ENCODE measurements at regions not wholly inside any gene's neighbourhood (a gene's known extent, or its start where the extent isn't known, plus 50 kb on each side); places are given as distances from the start of the nearest gene placed in this dataset.

DNA sequence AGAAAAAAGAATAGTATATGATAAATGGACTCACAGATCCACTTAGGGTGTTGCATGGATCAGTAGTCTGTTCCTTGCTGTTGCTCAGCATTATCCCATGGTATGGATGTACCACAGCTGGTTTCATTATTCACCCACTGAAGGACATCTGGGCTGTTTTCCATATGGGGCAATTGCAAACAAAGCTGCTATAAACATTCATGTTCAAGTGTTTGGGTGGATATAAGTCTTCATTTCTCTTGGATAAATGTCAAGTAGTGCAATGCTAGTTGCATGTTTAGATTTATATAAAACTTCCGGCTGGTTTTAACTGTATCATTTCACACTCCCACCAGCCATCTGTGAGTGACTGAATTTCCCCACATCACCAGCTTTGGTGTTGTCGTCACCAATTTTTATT lies 137.7 kb downstream of the ASB7 start:
- Histone ChIP-seq H3K9me3 (no peaks in the 10 kb centered on the region), H3K4me1 (no peaks in the 10 kb centered on the region), H3K27me3 (no peaks in the 10 kb centered on the region), H3K27ac (no peak overlapping the region), H3K36me3 (no peaks in the 10 kb centered on the region), H3K4me3 (no peak overlapping the region)
- DNase-seq = no peak
- WGBS, 2 donors = 66 to 71% methylated on average over 2 of the region's 2 CpGs
- intact Hi-C loops (cut with DNase I) = no loop called here
- no peak for TF ChIP-seq POLR2AphosphoS5 (IDR thresholded peaks at IDR 0.05)
- TF ChIP-seq EP300 (IDR thresholded peaks at IDR 0.05) = no peak
- TF ChIP-seq, protein P1, sequence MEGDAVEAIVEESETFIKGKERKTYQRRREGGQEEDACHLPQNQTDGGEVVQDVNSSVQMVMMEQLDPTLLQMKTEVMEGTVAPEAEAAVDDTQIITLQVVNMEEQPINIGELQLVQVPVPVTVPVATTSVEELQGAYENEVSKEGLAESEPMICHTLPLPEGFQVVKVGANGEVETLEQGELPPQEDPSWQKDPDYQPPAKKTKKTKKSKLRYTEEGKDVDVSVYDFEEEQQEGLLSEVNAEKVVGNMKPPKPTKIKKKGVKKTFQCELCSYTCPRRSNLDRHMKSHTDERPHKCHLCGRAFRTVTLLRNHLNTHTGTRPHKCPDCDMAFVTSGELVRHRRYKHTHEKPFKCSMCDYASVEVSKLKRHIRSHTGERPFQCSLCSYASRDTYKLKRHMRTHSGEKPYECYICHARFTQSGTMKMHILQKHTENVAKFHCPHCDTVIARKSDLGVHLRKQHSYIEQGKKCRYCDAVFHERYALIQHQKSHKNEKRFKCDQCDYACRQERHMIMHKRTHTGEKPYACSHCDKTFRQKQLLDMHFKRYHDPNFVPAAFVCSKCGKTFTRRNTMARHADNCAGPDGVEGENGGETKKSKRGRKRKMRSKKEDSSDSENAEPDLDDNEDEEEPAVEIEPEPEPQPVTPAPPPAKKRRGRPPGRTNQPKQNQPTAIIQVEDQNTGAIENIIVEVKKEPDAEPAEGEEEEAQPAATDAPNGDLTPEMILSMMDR (IDR thresholded peaks at IDR 0.05) = no peak
- no peak for TF ChIP-seq POLR2A (IDR thresholded peaks at IDR 0.05)

- Histone ChIP-seq H3K4me1 (no peaks in the 10 kb centered on the region), H3K27ac (no peak overlapping the region), H3K27me3 (no peaks in the 10 kb centered on the region), H3K4me3 (no peak overlapping the region), H3K9me3 (no peaks in the 10 kb centered on the region), H3K36me3 (no peaks in the 10 kb centered on the region)
- DNase-seq = no peak
- intact Hi-C loops (cut with DNase I) = no loop called here
- 91 to 95% methylated on average over 3 of the region's 3 CpGs for WGBS, 2 donors
- TF ChIP-seq POLR2A (IDR thresholded peaks at IDR 0.05) = no peak
Observed at GRCh38 chr15:100751585-100751984, 128.0 kb upstream of the ALDH1A3 start.

GRCh38 chr15:100753503-100753902 lies 126.1 kb upstream of the ALDH1A3 start:
- H3K36me3 ChIP-seq = no peaks in the 10 kb centered on the region
- no peaks in the 10 kb centered on the region for H3K27me3 ChIP-seq
- DNase-seq = no peak
- no peak overlapping the region for H3K4me3 ChIP-seq
- peaks cover 0 to 3% (median 0%) of the 10 kb centered on the region in 4 donors for H3K9me3 ChIP-seq
- peaks cover 0 to 5% (median 2%) of the 10 kb centered on the region in 4 donors for H3K4me1 ChIP-seq
- TF ChIP-seq, protein P1 (IDR thresholded peaks at IDR 0.05) = no peak
- no peak for TF ChIP-seq POLR2A (IDR thresholded peaks at IDR 0.05)
- no peak for TF ChIP-seq EP300 (IDR thresholded peaks at IDR 0.05)
- TF ChIP-seq POLR2AphosphoS5 (IDR thresholded peaks at IDR 0.05) = no peak
- no peak overlapping the region for H3K27ac ChIP-seq
- WGBS, 2 donors = 86 to 89% methylated on average over 1 of the region's 1 CpG
- intact Hi-C loops (cut with DNase I) = no loop called here

DNA sequence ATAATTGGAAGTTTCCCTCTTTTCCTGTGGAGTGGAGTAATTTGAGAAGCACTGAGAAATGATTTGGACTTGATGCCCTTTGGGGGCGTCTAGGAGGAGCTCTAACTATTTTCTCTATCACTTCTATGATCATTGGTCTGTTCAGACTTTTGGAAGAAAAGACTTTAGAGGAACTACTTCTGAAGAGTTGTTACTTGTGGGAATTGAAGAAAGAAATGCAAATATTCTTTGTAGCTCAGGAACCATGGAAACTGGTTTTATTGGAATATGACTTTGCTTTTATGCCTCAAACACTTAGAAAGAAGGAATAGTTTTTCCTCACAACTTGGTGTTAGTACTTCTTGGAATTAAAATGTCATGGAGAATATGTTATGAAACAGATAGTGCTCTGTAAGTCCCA lies 122.0 kb upstream of the ALDH1A3 start:
- WGBS, 2 donors = 45 to 74% methylated on average over 1 of the region's 1 CpG
- no peak for TF ChIP-seq POLR2A (IDR thresholded peaks at IDR 0.05)
- TF ChIP-seq EP300 (IDR thresholded peaks at IDR 0.05) = no peak
- H3K4me1 ChIP-seq = peaks cover 0 to 21% (median 17%) of the 10 kb centered on the region in 4 donors
- peak overlapping the region in 1 of 4 donors; percentile 40 for H3K27ac ChIP-seq
- H3K4me3 ChIP-seq = no peak overlapping the region
- intact Hi-C loops (cut with DNase I) = no loop called here
- no peaks in the 10 kb centered on the region for H3K27me3 ChIP-seq
- H3K36me3 ChIP-seq = no peaks in the 10 kb centered on the region
- H3K9me3 ChIP-seq = peaks cover 0 to 3% (median 0%) of the 10 kb centered on the region in 4 donors
- DNase-seq = no peak

DNA sequence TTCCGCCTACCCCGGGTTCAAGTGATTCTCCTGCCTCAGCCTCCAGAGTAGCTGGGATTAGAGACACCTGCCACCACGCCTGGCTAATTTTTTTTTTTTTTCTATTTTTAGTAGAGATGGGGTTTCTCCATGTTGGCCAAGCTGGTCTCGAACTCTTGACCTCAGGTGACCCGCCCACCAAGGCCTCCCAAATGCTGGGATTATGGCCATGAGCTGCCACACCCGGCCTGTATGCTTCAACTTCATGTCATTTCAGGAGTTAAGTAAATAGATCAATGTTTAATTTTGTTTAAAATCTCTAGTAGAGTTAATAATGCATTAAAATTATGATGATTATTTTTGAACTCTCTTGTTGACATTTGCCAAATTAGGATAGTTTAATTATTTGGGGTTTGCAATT lies 121.1 kb upstream of the ALDH1A3 start:
- no peak for TF ChIP-seq POLR2A (IDR thresholded peaks at IDR 0.05)
- TF ChIP-seq, protein P1 (IDR thresholded peaks at IDR 0.05) = no peak
- TF ChIP-seq POLR2AphosphoS5 (IDR thresholded peaks at IDR 0.05) = no peak
- no peak for TF ChIP-seq EP300 (IDR thresholded peaks at IDR 0.05)
- no peak overlapping the region for H3K4me3 ChIP-seq
- H3K27ac ChIP-seq = peak overlapping the region in 1 of 4 donors; percentile 40
- no peaks in the 10 kb centered on the region for H3K36me3 ChIP-seq
- no peaks in the 10 kb centered on the region for H3K27me3 ChIP-seq
- peaks cover 0 to 21% (median 17%) of the 10 kb centered on the region in 4 donors for H3K4me1 ChIP-seq
- H3K9me3 ChIP-seq = peaks cover 0 to 3% (median 0%) of the 10 kb centered on the region in 4 donors
- intact Hi-C loops (cut with DNase I) = no loop called here
- WGBS, 2 donors = 46 to 73% methylated on average over 6 of the region's 6 CpGs
- no peak for DNase-seq

DNA sequence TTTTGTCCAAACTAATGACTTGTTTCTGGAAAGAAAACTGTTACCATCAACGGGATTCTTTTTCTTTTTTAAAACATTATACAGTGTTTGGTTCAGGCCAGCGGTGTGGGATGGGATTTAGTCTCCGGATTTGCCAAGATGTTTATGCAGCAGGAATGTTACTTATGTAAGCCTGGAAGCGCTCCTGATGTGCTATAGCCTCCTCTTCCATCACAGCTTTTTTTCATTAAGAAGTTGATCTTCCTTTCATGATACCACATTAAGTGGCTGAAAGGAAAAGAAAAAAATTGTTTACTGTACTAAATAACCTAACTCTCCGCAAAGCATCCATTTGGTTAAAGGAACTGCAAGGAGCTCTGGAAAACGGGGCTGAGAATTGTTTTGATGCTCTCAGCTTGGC lies 120.5 kb upstream of the ALDH1A3 start:
- H3K9me3 ChIP-seq = peaks cover 0 to 3% (median 0%) of the 10 kb centered on the region in 4 donors
- no peaks in the 10 kb centered on the region for H3K27me3 ChIP-seq
- 35 to 38% methylated on average over 6 of the region's 6 CpGs for WGBS, 2 donors
- peak overlapping the region in 2 of 4 donors; percentile 3 to 40 for H3K27ac ChIP-seq
- intact Hi-C loops (cut with DNase I) = no loop called here
- no peak overlapping the region for H3K4me3 ChIP-seq
- TF ChIP-seq POLR2AphosphoS5 (IDR thresholded peaks at IDR 0.05) (no peak), EP300 (IDR thresholded peaks at IDR 0.05) (no peak), POLR2A (IDR thresholded peaks at IDR 0.05) (no peak)
- TF ChIP-seq, protein P1 (IDR thresholded peaks at IDR 0.05) = no peak
- no peaks in the 10 kb centered on the region for H3K36me3 ChIP-seq
- DNase-seq = no peak
- H3K4me1 ChIP-seq = peaks cover 0 to 21% (median 17%) of the 10 kb centered on the region in 4 donors

All from sigmoid colon (tissue), 6 donors.